ENCODE measurements at regions not wholly inside any gene's neighbourhood (a gene's known extent, or its start where the extent isn't known, plus 50 kb on each side); places are given as distances from the start of the nearest gene placed in this dataset.
"Not testable (repeated sequence)": the region's sequence is repeated elsewhere in the genome, so short reads cannot be mapped to it uniquely, and the experiment has no call there.

GRCh38 chr4:33126002-33126401 is 2405.8 kb downstream of the PCDH7 start:
- no peak for DNase-seq (ENCODE audit: low read depth)
- no peaks in the 10 kb centered on the region for H3K36me3 ChIP-seq (ENCODE audit: control insufficient read depth, insufficient read depth, low read length)
- no peaks in the 10 kb centered on the region for H3K27me3 ChIP-seq (ENCODE audit: control insufficient read depth, insufficient read depth, low read length)
- TF ChIP-seq CTCF (IDR thresholded peaks at IDR 0.05; ENCODE audit: insufficient read depth, low read length, poor library complexity, severe bottlenecking) = no peak
- no peak overlapping the region for H3K4me3 ChIP-seq (ENCODE audit: low read depth, low read length)

- not testable (repeated sequence) for H3K4me3 ChIP-seq (ENCODE audit: low read depth, low read length); H3K36me3 ChIP-seq (ENCODE audit: control insufficient read depth, insufficient read depth, low read length); DNase-seq (ENCODE audit: low read depth); H3K27me3 ChIP-seq (ENCODE audit: control insufficient read depth, insufficient read depth, low read length)
Measured at GRCh38 chr4:33130662-33131061, 2410.5 kb downstream of the PCDH7 start.

GRCh38 chr4:33133723-33134122 is 2413.6 kb downstream of the PCDH7 start:
- no peak for TF ChIP-seq CTCF (IDR thresholded peaks at IDR 0.05; ENCODE audit: insufficient read depth, low read length, poor library complexity, severe bottlenecking)
- Histone ChIP-seq H3K4me3 (ENCODE audit: low read depth, low read length) (no peak overlapping the region), H3K36me3 (ENCODE audit: control insufficient read depth, insufficient read depth, low read length) (no peaks in the 10 kb centered on the region), H3K27me3 (ENCODE audit: control insufficient read depth, insufficient read depth, low read length) (no peaks in the 10 kb centered on the region)
- DNase-seq (ENCODE audit: low read depth) = no peak

- Histone ChIP-seq H3K27me3 (ENCODE audit: control insufficient read depth, insufficient read depth, low read length) (no peaks in the 10 kb centered on the region), H3K36me3 (ENCODE audit: control insufficient read depth, insufficient read depth, low read length) (no peaks in the 10 kb centered on the region), H3K4me3 (ENCODE audit: low read depth, low read length) (no peak overlapping the region)
- no peak for TF ChIP-seq CTCF (IDR thresholded peaks at IDR 0.05; ENCODE audit: insufficient read depth, low read length, poor library complexity, severe bottlenecking)
- DNase-seq (ENCODE audit: low read depth) = no peak
Measured at GRCh38 chr4:33134366-33134765, 2414.2 kb downstream of the PCDH7 start.

GRCh38 chr4:33149658-33150524 is 2429.7 kb downstream of the PCDH7 start:
- H3K27me3 ChIP-seq (ENCODE audit: control insufficient read depth, insufficient read depth, low read length) = no peaks in the 10 kb centered on the region
- no peak overlapping the region for H3K4me3 ChIP-seq (ENCODE audit: low read depth, low read length)
- no peak for DNase-seq (ENCODE audit: low read depth)
- no peaks in the 10 kb centered on the region for H3K36me3 ChIP-seq (ENCODE audit: control insufficient read depth, insufficient read depth, low read length)
- no peak for TF ChIP-seq CTCF (IDR thresholded peaks at IDR 0.05; ENCODE audit: insufficient read depth, low read length, poor library complexity, severe bottlenecking)

GRCh38 chr4:33150525-33150910 is 2430.3 kb downstream of the PCDH7 start:
- no peaks in the 10 kb centered on the region for H3K36me3 ChIP-seq (ENCODE audit: control insufficient read depth, insufficient read depth, low read length)
- H3K4me3 ChIP-seq (ENCODE audit: low read depth, low read length) = no peak overlapping the region
- no peak for DNase-seq (ENCODE audit: low read depth)
- TF ChIP-seq CTCF (IDR thresholded peaks at IDR 0.05; ENCODE audit: insufficient read depth, low read length, poor library complexity, severe bottlenecking) = no peak
- no peaks in the 10 kb centered on the region for H3K27me3 ChIP-seq (ENCODE audit: control insufficient read depth, insufficient read depth, low read length)

Data from kidney epithelial cell (primary cell).